Skeletal muscle tissue (tissue), 3 donors: ENCODE measurements at regions not wholly inside any gene's neighbourhood (a gene's known extent, or its start where the extent isn't known, plus 50 kb on each side); places are given as distances from the start of the nearest gene placed in this dataset.
A peak's percentile ranks its signal among the peaks of the same experiment; 100 is the strongest.

ENCODE experiments used
- H3K27ac ChIP-seq: one replicate; pipeline ENCODE4 v1.7.0; 2013; ENCODE audit warnings: mild to moderate bottlenecking, low read depth, low read length, inconsistent platforms
- H3K27me3 ChIP-seq, 3 donors: one replicate each; pipeline ENCODE4 v1.7.0; 2013; ENCODE audit warnings: low read length in 3 of 3; ENCODE audit not compliant: control insufficient read depth in 3 of 3, insufficient read depth in 3 of 3
- H3K36me3 ChIP-seq, 3 donors: one replicate each; pipeline ENCODE4 v1.7.0; 2013; ENCODE audit warnings: low read length in 3 of 3; ENCODE audit not compliant: control insufficient read depth in 3 of 3, insufficient read depth in 3 of 3
- H3K4me1 ChIP-seq, 3 donors: one replicate each; pipeline ENCODE4 v1.7.0; 2013; ENCODE audit warnings: low read length in 3 of 3, mild to moderate bottlenecking in 3 of 3; ENCODE audit not compliant: control insufficient read depth in 3 of 3, insufficient read depth in 3 of 3
- H3K4me3 ChIP-seq, 3 donors: one replicate each; pipeline ENCODE4 v1.7.0; 2013; ENCODE audit warnings: low read length in 3 of 3
- H3K9ac ChIP-seq, 3 donors: one replicate each; pipeline ENCODE4 v1.7.0; 2013; ENCODE audit warnings: low read length in 3 of 3, mild to moderate bottlenecking in 3 of 3, moderate library complexity in 2 of 3, low read depth in 1 of 3
- H3K9me3 ChIP-seq, 3 donors: one replicate each; pipeline ENCODE4 v1.7.0; 2013; ENCODE audit warnings: low read length in 3 of 3; ENCODE audit not compliant: control insufficient read depth in 3 of 3
- donor health status: Osteomylitis.

GRCh38 chr14:58697930-58698642 lies 60.3 kb downstream of the DACT1 start:
- H3K27ac ChIP-seq = no peak overlapping the region
- no peaks in the 10 kb centered on the region for H3K27me3 ChIP-seq
- H3K9me3 ChIP-seq = no peaks in the 10 kb centered on the region
- no peaks in the 10 kb centered on the region for H3K36me3 ChIP-seq
- H3K4me1 ChIP-seq = peaks cover 0 to 19% (median 17%) of the 10 kb centered on the region in 3 donors
- no peak overlapping the region for H3K4me3 ChIP-seq
- H3K9ac ChIP-seq = no peak overlapping the region

- no peak overlapping the region for H3K4me3 ChIP-seq
- no peak overlapping the region for H3K9ac ChIP-seq
Measured at GRCh38 chr14:58699681-58700205, 62.0 kb downstream of the DACT1 start.

GRCh38 chr14:58701156-58701555 lies 63.4 kb downstream of the DACT1 start:
- H3K4me1 ChIP-seq = peaks cover 0 to 30% (median 18%) of the 10 kb centered on the region in 3 donors
- H3K9ac ChIP-seq = no peak overlapping the region
- H3K27me3 ChIP-seq = no peaks in the 10 kb centered on the region
- H3K4me3 ChIP-seq = no peak overlapping the region
- H3K9me3 ChIP-seq = no peaks in the 10 kb centered on the region
- H3K36me3 ChIP-seq = no peaks in the 10 kb centered on the region
- no peak overlapping the region for H3K27ac ChIP-seq

More at GRCh38 chr14:58699681-58700205, 62.0 kb downstream of the DACT1 start:
- no peaks in the 10 kb centered on the region for H3K9me3 ChIP-seq
- peaks cover 0 to 30% (median 18%) of the 10 kb centered on the region in 3 donors for H3K4me1 ChIP-seq
- no peaks in the 10 kb centered on the region for H3K27me3 ChIP-seq
- no peaks in the 10 kb centered on the region for H3K36me3 ChIP-seq
- no peak overlapping the region for H3K27ac ChIP-seq

GRCh38 chr14:58701604-58702003 lies 63.8 kb downstream of the DACT1 start:
- no peak overlapping the region for H3K9ac ChIP-seq
- peaks cover 0 to 30% (median 18%) of the 10 kb centered on the region in 3 donors for H3K4me1 ChIP-seq
- no peak overlapping the region for H3K4me3 ChIP-seq
- H3K9me3 ChIP-seq = no peaks in the 10 kb centered on the region
- H3K27me3 ChIP-seq = no peaks in the 10 kb centered on the region
- H3K36me3 ChIP-seq = no peaks in the 10 kb centered on the region
- no peak overlapping the region for H3K27ac ChIP-seq

GRCh38 chr14:58702441-58703160 lies 64.8 kb downstream of the DACT1 start:
- Histone ChIP-seq H3K4me1 (peaks cover 0 to 30% (median 18%) of the 10 kb centered on the region in 3 donors), H3K27me3 (no peaks in the 10 kb centered on the region), H3K27ac (no peak overlapping the region), H3K9me3 (no peaks in the 10 kb centered on the region), H3K4me3 (no peak overlapping the region), H3K36me3 (no peaks in the 10 kb centered on the region), H3K9ac (no peak overlapping the region)

- no peak overlapping the region for H3K27ac ChIP-seq
- H3K36me3 ChIP-seq = no peaks in the 10 kb centered on the region
- no peaks in the 10 kb centered on the region for H3K27me3 ChIP-seq
- no peak overlapping the region for H3K9ac ChIP-seq
- no peaks in the 10 kb centered on the region for H3K9me3 ChIP-seq
- no peak overlapping the region for H3K4me3 ChIP-seq
- H3K4me1 ChIP-seq = peaks cover 0 to 27% (median 18%) of the 10 kb centered on the region in 3 donors
Measured at GRCh38 chr14:58703161-58703506, 65.4 kb downstream of the DACT1 start.

GRCh38 chr14:58705066-58705465 lies 67.3 kb downstream of the DACT1 start:
- H3K27ac ChIP-seq = no peak overlapping the region
- H3K36me3 ChIP-seq = no peaks in the 10 kb centered on the region
- no peaks in the 10 kb centered on the region for H3K9me3 ChIP-seq
- no peaks in the 10 kb centered on the region for H3K27me3 ChIP-seq
- peaks cover 0 to 26% (median 24%) of the 10 kb centered on the region in 3 donors for H3K4me1 ChIP-seq
- H3K4me3 ChIP-seq = no peak overlapping the region
- H3K9ac ChIP-seq = no peak overlapping the region

- H3K4me1 ChIP-seq = peaks cover 3 to 21% (median 12%) of the 10 kb centered on the region in 3 donors
- H3K27me3 ChIP-seq = no peaks in the 10 kb centered on the region
- H3K9ac ChIP-seq = no peak overlapping the region
Measured at GRCh38 chr14:58707949-58708348, 70.2 kb downstream of the DACT1 start.

GRCh38 chr14:58709949-58710348 lies 72.2 kb downstream of the DACT1 start:
- Histone ChIP-seq H3K27ac (peak overlapping the region; percentile 23), H3K4me3 (no peak overlapping the region), H3K36me3 (no peaks in the 10 kb centered on the region), H3K27me3 (no peaks in the 10 kb centered on the region), H3K4me1 (peaks cover 3 to 10% (median 9%) of the 10 kb centered on the region in 3 donors), H3K9ac (no peak overlapping the region), H3K9me3 (no peaks in the 10 kb centered on the region)

More at GRCh38 chr14:58707949-58708348, 70.2 kb downstream of the DACT1 start:
- no peaks in the 10 kb centered on the region for H3K36me3 ChIP-seq
- no peaks in the 10 kb centered on the region for H3K9me3 ChIP-seq
- H3K4me3 ChIP-seq = no peak overlapping the region
- H3K27ac ChIP-seq = no peak overlapping the region

- no peaks in the 10 kb centered on the region for H3K9me3 ChIP-seq
- no peak overlapping the region for H3K9ac ChIP-seq
- H3K27me3 ChIP-seq = no peaks in the 10 kb centered on the region
- no peak overlapping the region for H3K4me3 ChIP-seq
- H3K27ac ChIP-seq = no peak overlapping the region
- peaks cover 3 to 10% (median 9%) of the 10 kb centered on the region in 3 donors for H3K4me1 ChIP-seq
- no peaks in the 10 kb centered on the region for H3K36me3 ChIP-seq
Measured at GRCh38 chr14:58711382-58711781, 73.6 kb downstream of the DACT1 start.
